NT2/D1 (cell line): ENCODE measurements at regions not wholly inside any gene's neighbourhood (a gene's known extent, or its start where the extent isn't known, plus 50 kb on each side); places are given as distances from the start of the nearest gene placed in this dataset.

Experiments used
- SUZ12 ChIP-seq: IDR thresholded peaks from 2 replicates; pipeline ENCODE4 v1.6.1; 2011; ENCODE audit not compliant: insufficient read length, insufficient read depth; ENCODE audit errors: extremely low read depth
- YY1 ChIP-seq: IDR thresholded peaks from 2 replicates; pipeline ENCODE4 v1.6.1; 2011; ENCODE audit not compliant: insufficient read length, insufficient read depth
- ZNF274 ChIP-seq: IDR thresholded peaks from 2 replicates; pipeline ENCODE4 v1.6.1; 2011; ENCODE audit warnings: mild to moderate bottlenecking, low read depth, low read length

GRCh38 chr11:129321076-129321475 is 54.6 kb upstream of the BARX2 start:
- TF ChIP-seq ZNF274 = no peak
- TF ChIP-seq YY1 = no peak
- no peak for TF ChIP-seq SUZ12
